GM23248 (cell line): ENCODE measurements at regions not wholly inside any gene's neighbourhood (a gene's known extent, or its start where the extent isn't known, plus 50 kb on each side); places are given as distances from the start of the nearest gene placed in this dataset.

Source experiments
- EZH2 ChIP-seq: fragments of 200-600 bp; sonication (generic); IDR thresholded peaks from 2 replicates; pipeline ENCODE4 v1.6.1; 2018; ENCODE audit warnings: antibody characterized with exemption, mild to moderate bottlenecking; ENCODE audit not compliant: insufficient read depth, poor library complexity, severe bottlenecking
- EZH2phosphoT487 ChIP-seq: fragments of 200-600 bp; sonication (generic); IDR thresholded peaks from 2 replicates; pipeline ENCODE4 v1.6.1; 2018; ENCODE audit warnings: antibody characterized with exemption, moderate library complexity, mild to moderate bottlenecking, low read depth; ENCODE audit not compliant: insufficient read depth

DNA sequence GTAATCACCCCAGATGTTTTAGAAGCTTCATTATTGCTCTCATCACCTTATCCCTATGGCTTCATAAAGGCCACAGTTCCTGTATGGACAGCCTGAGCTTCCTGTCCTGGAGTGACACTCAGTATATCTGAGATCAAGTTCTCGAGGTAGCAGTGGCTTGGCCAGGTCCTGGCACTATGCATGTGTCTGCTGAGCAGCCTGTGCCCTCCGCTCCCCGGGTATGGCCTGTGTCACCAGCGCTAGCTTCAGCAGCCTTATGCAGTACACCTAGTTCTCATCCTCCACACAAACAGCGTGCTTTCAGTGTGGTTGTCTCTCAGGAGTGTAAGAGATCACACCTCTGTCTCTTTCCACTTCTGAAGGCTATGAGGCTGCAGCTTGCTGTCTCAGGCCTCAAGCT is 514.7 kb downstream of the DIRAS2 start:
- TF ChIP-seq EZH2phosphoT487 (no peak), EZH2 (no peak)
